Gastrocnemius medialis (tissue), 4 donors: ENCODE measurements at regions not wholly inside any gene's neighbourhood (a gene's known extent, or its start where the extent isn't known, plus 50 kb on each side); places are given as distances from the start of the nearest gene placed in this dataset.

Source experiments
- CTCF ChIP-seq, 5 experiments: fragments of 450-650 bp in 3 of 5; fragments of 200-600 bp in 2 of 5; sonication (generic) in 2 of 5; IDR thresholded peaks in 4 of 5; conservative IDR thresholded peaks in 1 of 5; 1 replicate in 4 of 5; 2 replicates in 1 of 5; pipeline ENCODE4 v1.5.1; 2016 to 2019; ENCODE audit warnings: antibody characterized with exemption in 5 of 5, mild to moderate bottlenecking in 3 of 5, moderate library complexity in 3 of 5
- POLR2A ChIP-seq, 2 donors: fragments of 450-650 bp; IDR thresholded peaks; one replicate each; pipeline ENCODE4 v1.6.1; 2017; ENCODE audit warnings: antibody characterized with exemption in 2 of 2, mild to moderate bottlenecking in 2 of 2, moderate library complexity in 2 of 2

- TF ChIP-seq CTCF (IDR thresholded peaks at IDR 0.05 in 4 of 5, conservative IDR thresholded peaks at IDR 0.05 in 1 of 5) (no peak), POLR2A (IDR thresholded peaks at IDR 0.05) (no peak)
Measured at GRCh38 chrX:137646472-137646871, 80.5 kb downstream of the ZIC3 start.
